ENCODE measurements at regions not wholly inside any gene's neighbourhood (a gene's known extent, or its start where the extent isn't known, plus 50 kb on each side); places are given as distances from the start of the nearest gene placed in this dataset.

- TF ChIP-seq CTCF (IDR thresholded peaks at IDR 0.05), result no peak
- TF ChIP-seq POLR2A (IDR thresholded peaks at IDR 0.05), result no peak
Measured at GRCh38 chr4:18406264-18406663, 384.7 kb upstream of the LCORL start.

Measured in heart left ventricle (tissue), 13 donors.